ENCODE measurements at regions not wholly inside any gene's neighbourhood (a gene's known extent, or its start where the extent isn't known, plus 50 kb on each side); places are given as distances from the start of the nearest gene placed in this dataset.

DNA sequence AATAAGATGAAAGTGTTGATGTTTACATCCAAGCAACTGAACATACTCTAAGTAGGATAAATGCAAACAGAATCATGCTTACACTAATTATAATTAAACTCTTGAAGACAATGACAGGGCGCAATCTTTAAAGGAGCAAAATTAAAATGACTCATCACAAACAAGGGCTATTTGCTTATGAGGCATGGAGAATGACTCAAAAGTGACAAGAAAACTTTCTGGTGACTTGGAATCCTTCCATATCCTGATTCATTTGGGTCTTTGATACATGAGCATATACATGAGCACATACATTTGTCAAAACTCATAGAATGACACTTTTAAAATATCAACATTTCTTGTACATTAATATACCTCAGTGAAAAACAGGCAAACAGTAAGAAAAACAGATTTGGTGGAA lies 1632.3 kb downstream of the KCNT2 start:
- no peaks in the 10 kb centered on the region for H3K27me3 Mint-ChIP-seq (ENCODE audit: insufficient read depth, unreplicated experiment)
- no peaks in the 10 kb centered on the region for H3K9me3 Mint-ChIP-seq (ENCODE audit: unreplicated experiment)
- H3K9me3 ChIP-seq: no peaks in the 10 kb centered on the region
- intact Hi-C loops (cut with micrococcal nuclease; ENCODE audit: unreplicated experiment): no loop called here
- TF ChIP-seq CTCF (IDR thresholded peaks at IDR 0.05; ENCODE audit: insufficient read depth in 1 of 2, low read depth in 1 of 2, low read length in 1 of 2, severe bottlenecking in 1 of 2, unreplicated experiment in 1 of 2): no peak
- DNase-seq: no peak
- no peak overlapping the region for H3K4me3 Mint-ChIP-seq (ENCODE audit: unreplicated experiment)
- no TSS peak for BruUV-seq (replicated peaks)
- no peaks in the 10 kb centered on the region for H3K36me3 ChIP-seq (ENCODE audit: control insufficient read depth, insufficient read depth, low read length)
- H3K4me1 ChIP-seq: no peaks in the 10 kb centered on the region
- CTCF ChIA-PET: no interaction called here
- no peaks in the 10 kb centered on the region for H3K4me1 Mint-ChIP-seq (ENCODE audit: low read depth, unreplicated experiment)
- H3K27me3 ChIP-seq (replicated peaks; ENCODE audit: control insufficient read depth, insufficient read depth, low read length): no peaks in the 10 kb centered on the region
- POLR2A ChIA-PET: no interaction called here
- no peak overlapping the region for H3K4me3 ChIP-seq (ENCODE audit: low read depth, low read length)
- no peak overlapping the region for H3K27ac Mint-ChIP-seq (ENCODE audit: unreplicated experiment)
- no peaks in the 10 kb centered on the region for H3K36me3 Mint-ChIP-seq (ENCODE audit: insufficient read depth, unreplicated experiment)

GRCh38 chr1:194968916-194969315 lies 1639.3 kb downstream of the KCNT2 start:
- no peak for TF ChIP-seq CTCF (IDR thresholded peaks at IDR 0.05; ENCODE audit: insufficient read depth in 1 of 2, low read depth in 1 of 2, low read length in 1 of 2, severe bottlenecking in 1 of 2, unreplicated experiment in 1 of 2)
- Mint-ChIP-seq H3K9me3 (ENCODE audit: unreplicated experiment) (no peaks in the 10 kb centered on the region), H3K27me3 (ENCODE audit: insufficient read depth, unreplicated experiment) (no peaks in the 10 kb centered on the region), H3K4me3 (ENCODE audit: unreplicated experiment) (no peak overlapping the region), H3K27ac (ENCODE audit: unreplicated experiment) (no peak overlapping the region), H3K36me3 (ENCODE audit: insufficient read depth, unreplicated experiment) (no peaks in the 10 kb centered on the region), H3K4me1 (ENCODE audit: low read depth, unreplicated experiment) (no peaks in the 10 kb centered on the region)
- Histone ChIP-seq H3K9me3 (no peaks in the 10 kb centered on the region), H3K27me3 (replicated peaks; ENCODE audit: control insufficient read depth, insufficient read depth, low read length) (no peaks in the 10 kb centered on the region), H3K4me3 (ENCODE audit: low read depth, low read length) (no peak overlapping the region), H3K4me1 (no peaks in the 10 kb centered on the region), H3K36me3 (ENCODE audit: control insufficient read depth, insufficient read depth, low read length) (no peaks in the 10 kb centered on the region)
- no peak for DNase-seq
- BruUV-seq (replicated peaks): no TSS peak
- CTCF ChIA-PET: no interaction called here
- intact Hi-C loops (cut with micrococcal nuclease; ENCODE audit: unreplicated experiment): no loop called here
- POLR2A ChIA-PET: no interaction called here

GRCh38 chr1:194959795-194960194 lies 1648.4 kb downstream of the KCNT2 start:
- no peak overlapping the region for H3K27ac Mint-ChIP-seq (ENCODE audit: unreplicated experiment)
- no peak for DNase-seq
- no peaks in the 10 kb centered on the region for H3K36me3 ChIP-seq (ENCODE audit: control insufficient read depth, insufficient read depth, low read length)
- H3K4me1 Mint-ChIP-seq (ENCODE audit: low read depth, unreplicated experiment): no peaks in the 10 kb centered on the region
- BruUV-seq (replicated peaks): no TSS peak
- no peaks in the 10 kb centered on the region for H3K9me3 Mint-ChIP-seq (ENCODE audit: unreplicated experiment)
- H3K9me3 ChIP-seq: no peaks in the 10 kb centered on the region
- intact Hi-C loops (cut with micrococcal nuclease; ENCODE audit: unreplicated experiment): no loop called here
- no peaks in the 10 kb centered on the region for H3K27me3 ChIP-seq (replicated peaks; ENCODE audit: control insufficient read depth, insufficient read depth, low read length)
- ChIA-PET POLR2A (no interaction called here), CTCF (no interaction called here)
- H3K4me3 ChIP-seq (ENCODE audit: low read depth, low read length): no peak overlapping the region
- TF ChIP-seq CTCF (IDR thresholded peaks at IDR 0.05; ENCODE audit: insufficient read depth in 1 of 2, low read depth in 1 of 2, low read length in 1 of 2, severe bottlenecking in 1 of 2, unreplicated experiment in 1 of 2): no peak
- no peaks in the 10 kb centered on the region for H3K27me3 Mint-ChIP-seq (ENCODE audit: insufficient read depth, unreplicated experiment)
- no peaks in the 10 kb centered on the region for H3K36me3 Mint-ChIP-seq (ENCODE audit: insufficient read depth, unreplicated experiment)
- H3K4me1 ChIP-seq: no peaks in the 10 kb centered on the region
- no peak overlapping the region for H3K4me3 Mint-ChIP-seq (ENCODE audit: unreplicated experiment)
